Fibroblast of lung (primary cell): ENCODE measurements at regions not wholly inside any gene's neighbourhood (a gene's known extent, or its start where the extent isn't known, plus 50 kb on each side); places are given as distances from the start of the nearest gene placed in this dataset.

Experiments
- DNase-seq, 2 donors: peaks; one replicate each; pipeline versions ENCODE4 v3.0.0 to v3.0.0-alpha.2; 2010; ENCODE audit warnings: low read depth in 2 of 2
- H2AFZ ChIP-seq: 2 replicates; pipeline ENCODE4 v1.5.1; 2012; ENCODE audit warnings: low read length, control low read depth, inconsistent platforms
- H3K27ac ChIP-seq: 2 replicates; pipeline ENCODE4 v1.5.1; 2011; ENCODE audit warnings: low read length, control low read depth; ENCODE audit not compliant: insufficient read depth
- H3K27me3 ChIP-seq: 2 replicates; pipeline ENCODE4 v1.5.1; 2011; ENCODE audit warnings: mild to moderate bottlenecking, low read length; ENCODE audit not compliant: control insufficient read depth, insufficient read depth
- H3K36me3 ChIP-seq: 2 replicates; pipeline ENCODE4 v1.5.1; 2011; ENCODE audit warnings: low read length; ENCODE audit not compliant: control insufficient read depth, insufficient read depth
- H3K4me1 ChIP-seq: 2 replicates; pipeline ENCODE4 v1.5.1; 2011; ENCODE audit warnings: low read length; ENCODE audit not compliant: control insufficient read depth, insufficient read depth; ENCODE audit errors: extremely low read depth
- H3K4me2 ChIP-seq: 2 replicates; pipeline ENCODE4 v1.5.1; 2011; ENCODE audit warnings: low read length, control low read depth; ENCODE audit not compliant: insufficient read depth; ENCODE audit errors: extremely low read depth
- H3K4me3 ChIP-seq, 4 experiments: fragments of 200-600 bp in 1 of 4; sonication (generic) in 1 of 4; replicated peaks in 1 of 4; 2 replicates each; pipeline ENCODE4 v1.5.1; 2011 to 2016; ENCODE audit warnings: low read length in 4 of 4, low read depth in 3 of 4, mild to moderate bottlenecking in 3 of 4, control low read depth in 2 of 4, inconsistent platforms in 1 of 4, mixed read lengths in 1 of 4; ENCODE audit not compliant: insufficient read depth in 1 of 4; ENCODE audit errors: control extremely low read depth in 1 of 4
- H3K79me2 ChIP-seq: 2 replicates; pipeline ENCODE4 v1.5.1; 2012; ENCODE audit warnings: mild to moderate bottlenecking, low read length, inconsistent platforms; ENCODE audit not compliant: control insufficient read depth, insufficient read depth
- H3K9ac ChIP-seq: 2 replicates; pipeline ENCODE4 v1.5.1; 2011; ENCODE audit warnings: mild to moderate bottlenecking, low read length, control low read depth; ENCODE audit not compliant: insufficient read depth
- H3K9me3 ChIP-seq: 2 replicates; pipeline ENCODE4 v1.5.1; 2012; ENCODE audit warnings: low read depth, low read length; ENCODE audit not compliant: control insufficient read depth, insufficient read depth
- H4K20me1 ChIP-seq: 2 replicates; pipeline ENCODE4 v1.5.1; 2011; ENCODE audit warnings: low read length; ENCODE audit not compliant: control insufficient read depth, insufficient read depth; ENCODE audit errors: extremely low read depth
- EZH2 ChIP-seq: IDR thresholded peaks from 2 replicates; pipeline ENCODE4 v1.5.1; 2012; ENCODE audit warnings: low read length, control low read depth, mild to moderate bottlenecking; ENCODE audit errors: missing control alignments
- TF ChIP-seq, protein P1 (sequence below), 2 donors: IDR thresholded peaks in 1 of 2; conservative IDR thresholded peaks in 1 of 2; 1 replicate in 1 of 2; 2 replicates in 1 of 2; pipeline ENCODE4 v1.5.1; 2011 to 2012; ENCODE audit warnings: low read length in 2 of 2, control low read depth in 1 of 2, inconsistent platforms in 1 of 2, low read depth in 1 of 2, mild to moderate bottlenecking in 1 of 2

DNA sequence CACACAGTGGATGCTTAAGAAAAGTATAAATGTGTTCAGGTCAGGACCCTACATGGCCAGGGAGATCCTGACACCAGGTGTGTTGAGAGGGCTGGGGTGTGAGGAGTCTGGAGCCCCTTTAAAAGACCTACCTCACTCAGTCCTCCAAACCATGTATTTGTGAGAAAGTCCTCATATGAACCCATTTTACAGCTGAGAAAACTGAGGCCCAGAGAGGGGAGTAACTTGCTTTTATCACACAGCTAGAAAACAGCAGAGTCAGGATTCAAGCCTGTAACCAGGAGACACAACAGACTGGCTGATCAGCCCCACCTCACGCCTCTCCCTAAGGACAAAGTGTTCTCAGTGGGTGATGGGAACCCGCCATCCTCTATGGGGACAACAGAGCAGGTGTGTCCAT, 706.7 kb downstream of the PTPRU start:
- no peaks in the 10 kb centered on the region for H3K9me3 ChIP-seq
- no peak overlapping the region for H3K4me2 ChIP-seq
- H3K9ac ChIP-seq = no peak overlapping the region
- H3K27me3 ChIP-seq = no peaks in the 10 kb centered on the region
- no peak overlapping the region for H2AFZ ChIP-seq
- H4K20me1 ChIP-seq = no peaks in the 10 kb centered on the region
- TF ChIP-seq, protein P1, sequence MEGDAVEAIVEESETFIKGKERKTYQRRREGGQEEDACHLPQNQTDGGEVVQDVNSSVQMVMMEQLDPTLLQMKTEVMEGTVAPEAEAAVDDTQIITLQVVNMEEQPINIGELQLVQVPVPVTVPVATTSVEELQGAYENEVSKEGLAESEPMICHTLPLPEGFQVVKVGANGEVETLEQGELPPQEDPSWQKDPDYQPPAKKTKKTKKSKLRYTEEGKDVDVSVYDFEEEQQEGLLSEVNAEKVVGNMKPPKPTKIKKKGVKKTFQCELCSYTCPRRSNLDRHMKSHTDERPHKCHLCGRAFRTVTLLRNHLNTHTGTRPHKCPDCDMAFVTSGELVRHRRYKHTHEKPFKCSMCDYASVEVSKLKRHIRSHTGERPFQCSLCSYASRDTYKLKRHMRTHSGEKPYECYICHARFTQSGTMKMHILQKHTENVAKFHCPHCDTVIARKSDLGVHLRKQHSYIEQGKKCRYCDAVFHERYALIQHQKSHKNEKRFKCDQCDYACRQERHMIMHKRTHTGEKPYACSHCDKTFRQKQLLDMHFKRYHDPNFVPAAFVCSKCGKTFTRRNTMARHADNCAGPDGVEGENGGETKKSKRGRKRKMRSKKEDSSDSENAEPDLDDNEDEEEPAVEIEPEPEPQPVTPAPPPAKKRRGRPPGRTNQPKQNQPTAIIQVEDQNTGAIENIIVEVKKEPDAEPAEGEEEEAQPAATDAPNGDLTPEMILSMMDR (conservative IDR thresholded peaks at IDR 0.05 in 1 of 2, IDR thresholded peaks at IDR 0.05 in 1 of 2; ENCODE audit: low read depth in 1 of 2, low read length in 2 of 2) = no peak
- no peak for TF ChIP-seq EZH2
- DNase-seq = no peak
- H3K36me3 ChIP-seq = no peaks in the 10 kb centered on the region
- no peaks in the 10 kb centered on the region for H3K79me2 ChIP-seq
- no peak overlapping the region for H3K27ac ChIP-seq
- H3K4me3 ChIP-seq = no peak overlapping the region
- no peaks in the 10 kb centered on the region for H3K4me1 ChIP-seq

DNA sequence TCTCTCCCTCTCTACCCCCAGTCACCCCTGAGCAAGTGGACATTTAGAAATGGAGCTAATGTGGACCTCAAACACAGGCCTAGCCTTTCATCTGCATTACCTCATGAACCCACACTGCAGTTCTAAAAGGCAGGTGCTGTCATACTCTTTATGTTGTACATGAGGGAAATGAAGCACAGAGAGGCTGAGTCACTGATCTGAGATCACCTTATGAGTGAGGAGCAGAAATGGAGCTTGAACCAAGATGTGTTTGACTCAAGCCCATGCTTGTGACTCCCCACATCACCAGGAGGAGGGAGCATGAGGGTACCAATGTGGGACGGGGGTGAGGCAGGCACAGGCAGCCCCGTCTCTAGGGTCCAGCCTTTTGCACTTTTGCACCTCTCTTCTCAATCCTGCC, 702.8 kb downstream of the PTPRU start:
- DNase-seq = no peak
- no peak overlapping the region for H3K4me3 ChIP-seq
- no peaks in the 10 kb centered on the region for H4K20me1 ChIP-seq
- H2AFZ ChIP-seq = no peak overlapping the region
- TF ChIP-seq EZH2 = no peak
- TF ChIP-seq, protein P1 (conservative IDR thresholded peaks at IDR 0.05 in 1 of 2, IDR thresholded peaks at IDR 0.05 in 1 of 2; ENCODE audit: low read depth in 1 of 2, low read length in 2 of 2) = no peak
- H3K9me3 ChIP-seq = no peaks in the 10 kb centered on the region
- H3K79me2 ChIP-seq = no peaks in the 10 kb centered on the region
- H3K27me3 ChIP-seq = no peaks in the 10 kb centered on the region
- no peak overlapping the region for H3K9ac ChIP-seq
- H3K4me2 ChIP-seq = no peak overlapping the region
- no peaks in the 10 kb centered on the region for H3K36me3 ChIP-seq
- no peak overlapping the region for H3K27ac ChIP-seq
- H3K4me1 ChIP-seq = no peaks in the 10 kb centered on the region

DNA sequence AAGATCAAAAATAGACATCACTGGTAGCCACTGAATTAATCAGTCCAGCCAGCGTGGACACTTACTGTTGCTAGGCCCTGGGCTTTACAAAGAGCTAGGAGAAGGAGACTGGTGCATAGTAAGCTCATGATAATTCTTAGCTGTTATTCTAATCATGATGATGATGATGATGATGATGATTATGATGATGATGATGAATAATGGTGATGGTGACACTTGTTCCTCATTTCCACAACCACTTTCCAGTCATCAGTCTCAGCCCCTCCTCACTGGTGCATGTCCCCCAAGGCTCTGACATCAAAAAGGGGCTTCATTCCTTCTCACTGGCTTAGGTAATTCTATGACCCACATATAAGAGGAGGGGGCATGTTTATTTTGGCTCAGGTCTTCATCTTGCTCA, 701.0 kb downstream of the PTPRU start:
- no peak for DNase-seq
- H3K4me3 ChIP-seq = no peak overlapping the region
- no peak for TF ChIP-seq EZH2
- TF ChIP-seq, protein P1 (conservative IDR thresholded peaks at IDR 0.05 in 1 of 2, IDR thresholded peaks at IDR 0.05 in 1 of 2; ENCODE audit: low read depth in 1 of 2, low read length in 2 of 2) = no peak

More for the DNA sequence above, 701.0 kb downstream of the PTPRU start:
- H3K9me3 ChIP-seq = no peaks in the 10 kb centered on the region
- no peaks in the 10 kb centered on the region for H3K36me3 ChIP-seq
- no peaks in the 10 kb centered on the region for H4K20me1 ChIP-seq
- no peak overlapping the region for H2AFZ ChIP-seq
- no peak overlapping the region for H3K4me2 ChIP-seq
- no peak overlapping the region for H3K9ac ChIP-seq
- H3K27ac ChIP-seq = no peak overlapping the region
- H3K79me2 ChIP-seq = no peaks in the 10 kb centered on the region
- H3K27me3 ChIP-seq = no peaks in the 10 kb centered on the region
- H3K4me1 ChIP-seq = no peaks in the 10 kb centered on the region
